ENCODE measurements at regions not wholly inside any gene's neighbourhood (a gene's known extent, or its start where the extent isn't known, plus 50 kb on each side); places are given as distances from the start of the nearest gene placed in this dataset.

GRCh38 chr9:8262625-8263622 lies 463.3 kb upstream of the DMAC1 start:
- DNase-seq (ENCODE audit: low spot score) = no peak

- DNase-seq (ENCODE audit: low spot score) = no peak
Measured at GRCh38 chr9:8261737-8262136, 462.2 kb upstream of the DMAC1 start.

GRCh38 chr9:8259028-8259427 lies 459.4 kb upstream of the DMAC1 start:
- DNase-seq (ENCODE audit: low spot score) = no peak

- DNase-seq (ENCODE audit: low spot score) = no peak
Measured at GRCh38 chr9:8256880-8257279, 457.3 kb upstream of the DMAC1 start.

- no peak for DNase-seq (ENCODE audit: low spot score)
Measured at GRCh38 chr9:8255850-8256249, 456.3 kb upstream of the DMAC1 start.

GRCh38 chr9:8254541-8254940 lies 455.0 kb upstream of the DMAC1 start:
- DNase-seq (ENCODE audit: low spot score) = no peak

- no peak for DNase-seq (ENCODE audit: low spot score)
Measured at GRCh38 chr9:8252445-8252844, 452.9 kb upstream of the DMAC1 start.

GRCh38 chr9:8251566-8251965 lies 452.0 kb upstream of the DMAC1 start:
- no peak for DNase-seq (ENCODE audit: low spot score)

- no peak for DNase-seq (ENCODE audit: low spot score)
Measured at GRCh38 chr9:8244505-8245092, 445.0 kb upstream of the DMAC1 start.

GRCh38 chr9:8241201-8241600 lies 441.6 kb upstream of the DMAC1 start:
- no peak for DNase-seq (ENCODE audit: low spot score)

GRCh38 chr9:8237096-8237495 lies 437.5 kb upstream of the DMAC1 start:
- no peak for DNase-seq (ENCODE audit: low spot score)

- DNase-seq (ENCODE audit: low spot score) = no peak
Measured at GRCh38 chr9:8235489-8235888, 435.9 kb upstream of the DMAC1 start.

GRCh38 chr9:8234316-8234715 lies 434.7 kb upstream of the DMAC1 start:
- no peak for DNase-seq (ENCODE audit: low spot score)

- DNase-seq (ENCODE audit: low spot score) = no peak
Measured at GRCh38 chr9:8232726-8233125, 433.1 kb upstream of the DMAC1 start.

GRCh38 chr9:8229226-8229625 lies 429.6 kb upstream of the DMAC1 start:
- DNase-seq (ENCODE audit: low spot score) = no peak

- no peak for DNase-seq (ENCODE audit: low spot score)
Measured at GRCh38 chr9:8224381-8224801, 424.8 kb upstream of the DMAC1 start.

- no peak for DNase-seq (ENCODE audit: low spot score)
Measured at GRCh38 chr9:8223861-8224260, 424.3 kb upstream of the DMAC1 start.

GRCh38 chr9:8221462-8221861 lies 421.9 kb upstream of the DMAC1 start:
- DNase-seq (ENCODE audit: low spot score) = no peak

GRCh38 chr9:8208465-8208864 lies 408.9 kb upstream of the DMAC1 start:
- no peak for DNase-seq (ENCODE audit: low spot score)

- DNase-seq (ENCODE audit: low spot score) = no peak
Measured at GRCh38 chr9:8207596-8207995, 408.0 kb upstream of the DMAC1 start.

- no peak for DNase-seq (ENCODE audit: low spot score)
Measured at GRCh38 chr9:8206720-8207119, 407.1 kb upstream of the DMAC1 start.

GRCh38 chr9:8205576-8205975 lies 406.0 kb upstream of the DMAC1 start:
- no peak for DNase-seq (ENCODE audit: low spot score)

GRCh38 chr9:8189881-8190280 lies 390.3 kb upstream of the DMAC1 start:
- DNase-seq (ENCODE audit: low spot score) = no peak

All from pons (tissue), 1 donor.